Midbrain (tissue), 1 donor: ENCODE measurements at regions not wholly inside any gene's neighbourhood (a gene's known extent, or its start where the extent isn't known, plus 50 kb on each side); places are given as distances from the start of the nearest gene placed in this dataset.

Experiments
- DNase-seq: peaks from one replicate; lab custom pipeline; 2025; lab: John Stamatoyannopoulos, UW

DNA sequence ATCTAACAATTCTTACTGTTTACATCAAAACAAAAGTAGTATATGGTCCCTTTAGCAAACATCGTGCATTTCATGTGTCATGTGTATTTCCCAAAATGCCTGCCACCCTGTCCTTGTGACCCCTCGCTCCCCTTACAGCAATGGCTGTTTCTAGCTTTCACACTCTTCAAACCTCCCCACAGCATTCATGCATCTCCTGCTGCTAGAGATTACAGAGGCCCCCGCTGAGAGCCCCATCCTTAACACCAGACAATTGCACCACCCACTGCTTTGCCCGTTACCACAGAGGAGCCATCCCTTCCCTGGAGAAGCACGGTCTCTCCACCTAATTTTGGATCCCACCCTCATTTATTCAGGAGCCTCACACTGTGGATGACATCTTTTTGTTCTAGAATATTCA, 149.7 kb upstream of the IRX4 start:
- DNase-seq, result no peak

GRCh38 chr5:2031581-2031980, 148.9 kb upstream of the IRX4 start:
- DNase-seq, result no peak

DNA sequence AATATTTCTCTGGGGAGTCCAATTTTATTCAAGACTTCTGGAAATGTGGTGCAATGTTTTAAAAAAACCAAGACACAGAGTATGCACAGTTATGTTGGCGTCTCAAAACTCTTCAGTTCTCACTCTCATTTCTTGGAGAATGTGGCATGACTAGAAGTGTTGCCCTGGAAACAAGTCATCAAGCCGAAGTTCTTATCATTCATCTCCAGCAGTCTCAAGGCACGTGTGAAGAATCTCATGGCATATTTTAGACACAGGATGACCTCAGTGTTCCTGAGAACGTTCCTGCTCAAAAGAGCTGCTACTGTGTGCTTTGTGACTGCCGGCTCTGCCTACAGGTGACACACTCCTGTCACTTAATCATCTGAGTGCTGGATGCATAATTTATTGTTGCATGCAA, 147.4 kb upstream of the IRX4 start:
- DNase-seq, result no peak

GRCh38 chr5:2029206-2029605, 146.5 kb upstream of the IRX4 start:
- DNase-seq, result no peak

DNA sequence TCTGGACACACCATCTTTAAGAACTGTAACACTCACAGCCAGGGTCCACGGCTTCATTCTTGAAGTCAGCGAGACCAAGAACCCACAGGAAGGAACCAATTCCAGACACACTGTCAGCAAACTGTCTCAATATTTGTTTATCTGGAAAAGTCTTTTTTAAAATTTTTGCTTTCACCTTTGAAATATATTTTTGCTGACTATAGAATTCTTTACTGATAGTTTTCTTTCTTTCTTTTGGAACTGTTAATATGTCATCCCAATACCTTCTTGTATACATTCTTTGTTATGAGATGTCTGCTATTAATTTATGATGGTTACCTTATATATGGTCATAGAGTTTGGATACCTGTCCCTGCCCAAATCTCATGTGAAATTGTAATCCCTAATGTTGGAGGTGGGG, 145.1 kb upstream of the IRX4 start:
- DNase-seq, result no peak

- DNase-seq, result no peak
Observed at GRCh38 chr5:2024986-2025721, 142.4 kb upstream of the IRX4 start.

GRCh38 chr5:2023196-2023595, 140.5 kb upstream of the IRX4 start:
- no peak for DNase-seq

- DNase-seq, result no peak
Observed at GRCh38 chr5:2022436-2022835, 139.7 kb upstream of the IRX4 start.

DNA sequence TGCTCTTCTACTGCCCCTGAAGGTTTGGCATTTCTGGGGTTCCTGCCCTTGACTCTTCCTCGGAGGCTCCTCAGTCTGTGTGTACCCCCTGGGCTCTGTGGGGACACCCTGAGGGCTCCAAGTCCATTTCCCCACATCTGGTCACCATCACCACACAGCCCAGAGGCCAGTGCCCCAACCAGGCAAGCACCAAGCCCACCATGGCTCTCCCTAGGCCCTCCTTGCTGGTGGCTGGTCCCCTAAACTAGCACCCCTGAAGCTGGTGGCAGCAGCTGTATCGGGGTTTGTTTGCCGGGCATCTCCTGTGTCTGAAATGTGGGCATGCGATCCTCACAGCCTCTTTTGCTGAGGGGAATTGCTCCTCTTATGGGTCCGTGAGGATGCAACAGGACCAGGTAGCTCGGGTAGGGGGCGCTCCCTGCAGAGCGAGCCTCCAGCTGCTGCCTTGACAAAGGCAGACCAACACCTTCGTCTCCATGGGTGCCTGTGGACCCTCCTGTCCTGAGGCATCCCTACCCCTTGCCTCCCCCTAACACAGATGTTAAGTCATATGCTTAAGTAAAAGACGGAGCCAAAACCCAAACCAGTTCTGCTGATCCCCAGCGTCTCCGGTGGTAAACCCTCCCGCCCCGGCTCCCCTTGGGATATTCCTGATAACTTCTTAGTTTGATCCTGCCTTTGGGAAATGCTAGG, 138.9 kb upstream of the IRX4 start:
- DNase-seq, result no peak

DNA sequence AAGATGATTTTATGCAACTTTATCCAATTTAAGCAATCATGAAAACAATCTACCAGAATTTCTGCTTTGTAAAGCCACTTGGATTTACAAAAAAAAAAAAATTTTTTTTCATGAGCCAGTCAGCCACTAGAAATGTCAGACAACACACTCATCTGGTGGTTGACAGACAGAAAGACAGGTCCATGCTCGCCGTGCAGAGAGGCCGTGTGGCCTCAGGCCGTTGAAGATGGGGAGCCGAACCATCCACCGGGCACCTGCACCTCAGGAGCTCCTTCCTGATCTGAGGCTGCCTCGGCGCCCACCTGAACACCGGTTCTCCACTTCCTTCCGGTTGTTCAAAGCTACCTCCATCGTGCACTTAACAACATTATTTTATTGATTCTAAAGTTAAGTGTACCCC, 138.0 kb upstream of the IRX4 start:
- no peak for DNase-seq

GRCh38 chr5:2019716-2020115, 137.0 kb upstream of the IRX4 start:
- DNase-seq, result no peak

DNA sequence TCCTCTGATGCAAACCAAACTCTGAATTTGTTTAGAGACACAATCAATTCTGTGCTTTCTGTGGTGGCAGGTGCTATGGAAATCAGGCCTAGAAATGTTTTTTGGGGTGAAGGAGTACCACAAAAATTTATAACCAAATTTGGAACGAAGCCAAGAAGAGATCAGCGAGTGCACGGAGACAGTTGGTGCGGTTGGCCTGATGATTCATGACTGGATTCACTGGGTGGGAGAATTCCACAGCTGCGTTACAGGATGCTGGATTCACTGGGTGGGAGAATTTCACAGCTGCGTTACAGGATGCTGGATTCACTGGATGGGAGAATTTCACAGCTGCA, 135.6 kb upstream of the IRX4 start:
- no peak for DNase-seq

DNA sequence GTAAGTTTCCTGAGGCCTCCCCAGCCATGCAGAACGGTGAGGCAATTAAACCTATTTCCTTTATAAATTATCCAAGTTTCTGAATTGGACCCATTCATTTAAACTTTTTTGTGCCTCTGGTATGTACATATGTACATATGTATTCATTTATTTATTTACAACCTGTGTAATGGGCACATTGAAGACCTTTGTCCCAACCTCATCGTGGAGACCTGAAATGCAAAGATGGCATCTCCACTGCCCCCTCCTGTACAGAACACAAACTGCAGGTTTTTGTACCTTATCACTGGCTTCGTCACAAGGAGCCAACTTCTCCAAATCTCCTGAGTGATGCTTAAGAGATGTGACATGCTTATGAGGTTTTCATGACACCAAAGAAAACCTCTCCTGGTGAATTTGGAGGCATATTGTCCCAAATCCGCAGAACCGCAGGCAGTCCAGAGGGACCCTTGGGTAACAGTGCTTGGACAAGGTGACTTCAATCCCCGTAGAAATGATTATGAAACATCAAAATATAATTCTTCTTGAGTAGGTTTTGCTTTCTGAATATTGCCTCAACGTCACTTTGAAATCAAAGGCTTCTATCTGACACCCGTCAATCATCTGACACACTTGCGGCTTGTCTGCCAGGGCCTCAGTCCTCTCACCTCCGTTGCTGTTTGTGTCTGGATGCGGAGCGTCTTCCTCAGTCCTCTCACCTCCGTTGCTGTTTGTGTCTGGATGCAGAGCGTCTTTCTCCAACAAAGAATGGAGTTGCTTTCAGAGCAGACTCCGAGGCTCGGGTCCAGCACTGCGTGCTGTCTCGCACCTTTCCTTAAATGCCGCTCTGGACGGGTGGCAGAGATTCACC, 135.0 kb upstream of the IRX4 start:
- no peak for DNase-seq

GRCh38 chr5:2015961-2016360, 133.2 kb upstream of the IRX4 start:
- DNase-seq, result no peak

- no peak for DNase-seq
Observed at GRCh38 chr5:2015124-2015848, 132.6 kb upstream of the IRX4 start.

DNA sequence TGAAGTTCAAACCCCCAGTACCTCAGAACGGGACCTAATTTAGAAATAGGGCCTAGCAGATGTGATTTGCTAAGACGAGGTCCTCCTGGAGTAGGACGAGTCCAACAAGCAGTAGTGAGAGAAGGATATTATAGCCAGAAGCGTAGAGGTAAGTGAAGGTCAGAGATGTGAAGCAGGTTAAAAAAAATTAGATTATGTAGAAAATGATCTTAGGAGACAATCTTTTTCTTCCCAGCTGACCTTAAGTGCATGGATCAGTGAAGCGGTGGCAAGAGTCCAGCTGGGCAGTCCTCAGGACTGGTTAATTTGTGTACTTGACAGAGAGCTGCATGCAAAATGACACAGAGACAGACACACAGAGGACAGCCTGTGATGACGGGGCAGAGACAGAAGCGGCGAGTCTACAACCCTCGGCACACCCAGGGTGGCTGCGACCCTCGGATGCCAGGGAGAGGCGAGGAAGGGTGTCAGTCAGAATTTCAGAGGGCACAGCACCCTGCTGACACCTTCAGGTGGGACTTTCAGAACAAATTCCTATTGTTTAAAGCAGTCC, 131.4 kb upstream of the IRX4 start:
- DNase-seq, result no peak

GRCh38 chr5:2013301-2014057, 130.8 kb upstream of the IRX4 start:
- DNase-seq, result no peak

- DNase-seq, result no peak
Observed at GRCh38 chr5:2012885-2013284, 130.2 kb upstream of the IRX4 start.

DNA sequence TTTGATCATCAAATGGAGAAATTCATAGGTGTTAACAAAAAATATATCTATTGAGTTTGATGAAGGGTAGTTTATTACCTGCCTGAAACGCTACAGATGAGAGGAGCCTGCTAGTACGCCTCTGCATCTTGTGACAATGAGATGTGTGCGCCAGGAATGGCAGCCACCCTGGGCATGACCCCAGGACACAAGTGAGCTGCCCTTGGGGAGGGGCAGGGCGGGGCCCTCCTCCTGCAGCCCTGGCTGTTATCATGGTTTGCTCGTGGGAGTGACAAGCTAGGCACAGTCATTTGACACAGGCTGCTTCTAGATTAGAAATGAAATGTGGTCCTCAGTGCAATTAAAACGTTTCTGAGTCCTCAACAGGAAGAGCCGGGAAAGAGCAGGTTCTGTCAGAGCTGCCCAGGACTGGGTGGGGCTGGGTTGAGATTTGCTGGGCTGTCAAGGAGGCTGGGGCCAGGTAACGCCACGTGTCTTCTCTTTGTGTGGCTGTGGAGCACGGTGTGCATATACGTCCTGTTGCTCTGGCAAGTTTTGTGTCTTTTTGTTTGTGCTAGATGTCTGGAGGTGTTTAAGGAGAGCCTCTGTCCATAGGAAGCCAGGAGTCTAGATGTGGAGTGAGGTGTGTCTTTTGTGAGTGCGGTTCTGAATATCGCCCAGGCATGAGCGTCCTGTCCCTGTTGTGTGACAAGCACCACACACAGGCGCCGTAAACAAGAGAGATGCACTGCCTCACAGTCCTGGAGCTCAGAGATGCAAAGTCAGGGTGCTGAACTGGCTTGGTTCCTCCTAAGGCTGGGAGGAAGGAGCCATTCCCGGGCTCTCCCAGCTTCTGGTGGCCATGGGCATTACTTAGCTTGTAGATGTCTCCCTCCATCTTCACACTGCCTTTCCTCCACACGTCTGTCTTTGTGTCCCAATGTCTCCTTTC, 129.0 kb upstream of the IRX4 start:
- DNase-seq, result no peak

- no peak for DNase-seq
Observed at GRCh38 chr5:2010940-2011339, 128.2 kb upstream of the IRX4 start.
